Stimulated activated CD8-positive, alpha-beta memory T cell treated with anti-CD3 and anti-CD28 coated beads, Interleukin-12 subunit alpha, Interleukin-12 subunit beta, amount 100 ng/mL, for 1 hour (primary cell): ENCODE measurements at regions not wholly inside any gene's neighbourhood (a gene's known extent, or its start where the extent isn't known, plus 50 kb on each side); places are given as distances from the start of the nearest gene placed in this dataset.

Experiments
- DNase-seq: peaks from one replicate; pipeline ENCODE4 v3.0.0-alpha.2; 2020; ENCODE audit warnings: low read depth

GRCh38 chr13:104757712-104758111 lies 1691.5 kb upstream of the SLC10A2 start:
- DNase-seq, result no peak

DNA sequence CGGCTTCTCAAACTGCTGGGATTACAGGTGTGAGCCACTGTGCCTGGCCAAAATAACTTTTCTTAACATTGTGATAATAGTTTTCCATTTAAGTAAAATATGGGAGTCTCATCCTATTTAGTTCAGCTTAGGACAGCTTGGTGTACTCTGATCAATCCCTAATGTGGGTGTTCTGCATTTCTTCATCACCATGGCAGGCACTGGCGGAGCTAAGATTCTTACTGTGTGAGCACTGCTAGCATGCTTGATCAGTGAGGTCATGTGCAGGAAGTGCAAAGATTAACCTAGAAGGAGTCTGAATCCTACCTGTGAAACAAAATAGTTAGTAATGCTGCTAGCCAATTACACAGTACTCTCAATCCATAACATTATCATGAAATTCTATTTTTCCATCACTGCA lies 1684.2 kb upstream of the SLC10A2 start:
- DNase-seq, result no peak

DNA sequence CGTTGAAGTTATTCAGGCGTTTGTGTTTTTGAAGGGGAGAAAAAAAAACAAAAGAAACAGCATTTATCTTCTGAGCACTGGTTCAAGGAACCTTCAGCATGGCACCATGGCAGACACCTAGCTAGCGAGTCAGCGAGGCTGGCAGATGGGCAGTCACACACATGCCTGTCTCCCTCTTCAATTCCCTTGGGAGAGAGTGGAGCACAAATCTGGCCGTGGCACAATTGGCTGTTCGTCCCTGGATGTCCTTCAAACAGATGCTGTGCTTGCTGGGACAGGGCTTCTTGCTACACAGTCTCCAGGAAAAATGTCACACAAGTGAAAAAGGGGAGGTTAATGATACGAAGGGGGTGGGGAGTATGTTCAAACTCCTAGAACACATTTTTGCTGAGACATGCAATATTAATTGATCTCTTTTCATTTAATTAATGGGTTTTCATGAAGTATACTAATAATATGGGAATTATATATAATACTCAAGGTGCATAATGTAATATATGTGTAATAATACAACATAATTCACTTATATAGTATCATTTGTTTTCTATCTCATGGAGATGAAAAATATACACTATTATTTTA lies 1674.5 kb upstream of the SLC10A2 start:
- DNase-seq, result no peak

GRCh38 chr13:104737713-104738112 lies 1671.5 kb upstream of the SLC10A2 start:
- DNase-seq, result no peak

DNA sequence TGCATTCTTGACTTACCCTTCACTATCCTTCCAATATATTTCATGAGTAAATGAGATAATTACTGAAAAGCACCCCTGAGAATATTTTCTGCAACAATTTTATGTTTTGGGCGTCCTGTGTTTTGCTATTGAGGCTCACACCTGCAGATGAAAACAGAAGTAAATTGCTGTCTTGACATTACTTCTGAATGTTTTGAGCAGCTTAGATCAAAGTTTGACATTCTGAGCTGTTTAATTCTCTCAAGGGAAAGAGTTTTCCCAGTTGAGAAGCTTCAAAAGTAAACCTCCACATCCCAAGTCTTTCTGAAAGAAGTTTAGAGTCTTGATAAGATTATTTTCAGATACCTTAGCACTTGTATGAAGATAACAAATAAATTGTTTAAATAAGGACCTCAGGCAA lies 1667.2 kb upstream of the SLC10A2 start:
- DNase-seq, result no peak

GRCh38 chr13:104715111-104715510 lies 1648.9 kb upstream of the SLC10A2 start:
- no peak for DNase-seq

GRCh38 chr13:104705031-104705750 lies 1639.0 kb upstream of the SLC10A2 start:
- DNase-seq, result no peak

DNA sequence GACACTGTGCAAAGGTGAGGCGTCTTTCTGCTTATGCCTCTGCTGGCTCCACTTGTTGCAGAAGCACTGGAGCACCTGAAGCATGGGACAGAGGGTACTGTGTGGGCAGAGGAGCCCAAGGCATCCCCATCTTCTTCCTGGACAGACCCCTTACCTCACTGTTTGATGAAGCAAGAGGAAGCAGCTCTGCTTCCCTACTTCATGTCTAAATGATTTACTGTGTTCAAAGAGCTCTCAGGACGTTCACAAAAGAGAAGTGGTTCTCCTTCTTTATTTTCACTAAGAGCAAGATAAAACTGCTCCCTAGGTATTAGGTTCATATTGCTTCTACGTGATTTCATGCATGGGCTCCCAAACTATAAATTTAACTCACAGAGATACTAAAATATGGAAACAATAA lies 1635.4 kb upstream of the SLC10A2 start:
- no peak for DNase-seq

- DNase-seq, result no peak
Measured at GRCh38 chr13:104694397-104694796, 1628.2 kb upstream of the SLC10A2 start.

- DNase-seq, result no peak
Measured at GRCh38 chr13:104693126-104693525, 1626.9 kb upstream of the SLC10A2 start.

DNA sequence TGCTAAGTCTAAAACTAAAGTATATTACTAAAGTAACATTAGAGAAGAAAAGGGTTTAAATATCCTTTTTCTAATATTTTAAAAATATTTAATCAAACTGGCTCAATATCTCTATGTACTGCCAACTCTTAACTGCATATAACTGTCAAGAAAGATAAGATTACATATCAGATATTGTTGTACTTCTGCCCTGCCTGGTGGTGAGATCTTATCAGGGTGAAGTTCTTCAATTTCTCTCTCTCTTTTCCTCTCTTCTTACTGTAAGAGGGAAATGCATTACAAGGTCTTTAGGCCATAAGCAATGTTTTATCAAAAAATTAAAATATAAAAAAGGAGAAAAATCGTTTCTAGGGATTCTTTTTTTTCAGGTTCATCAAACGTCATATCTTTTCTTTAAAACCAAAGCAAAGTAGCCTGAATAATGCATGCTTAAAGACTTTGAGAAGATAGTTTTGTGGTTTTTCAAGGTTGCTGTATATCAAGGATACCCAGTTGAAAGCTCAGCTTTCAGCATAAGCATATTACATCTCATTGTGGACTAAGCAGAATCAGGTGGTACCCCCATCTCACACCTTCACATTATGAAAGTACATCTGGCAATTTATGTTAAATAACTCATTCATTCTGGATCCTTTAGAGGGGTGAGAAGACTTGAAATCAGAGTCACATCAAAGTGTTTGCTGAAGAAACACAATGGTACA lies 1625.7 kb upstream of the SLC10A2 start:
- DNase-seq, result no peak

GRCh38 chr13:104686484-104686883 lies 1620.3 kb upstream of the SLC10A2 start:
- DNase-seq, result no peak

DNA sequence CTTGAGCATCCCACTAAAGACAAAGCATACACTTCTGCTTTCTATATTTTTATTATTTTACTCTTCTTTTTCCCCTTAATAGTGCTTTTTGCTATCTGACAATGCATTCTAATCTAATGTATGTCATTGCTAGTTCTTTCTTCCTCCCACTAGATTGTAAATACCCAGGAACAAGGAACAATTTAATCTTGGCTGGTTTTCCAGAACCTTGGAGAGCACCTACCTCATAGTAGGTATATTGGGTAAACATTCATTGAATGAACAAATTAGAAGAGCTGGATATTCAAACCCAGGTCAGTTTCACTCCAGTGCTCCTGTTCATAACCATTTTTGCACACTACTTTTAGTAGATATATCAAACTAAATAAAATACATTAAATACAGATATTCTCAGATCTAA lies 1617.6 kb upstream of the SLC10A2 start:
- DNase-seq, result no peak

GRCh38 chr13:104678161-104678560 lies 1611.9 kb upstream of the SLC10A2 start:
- DNase-seq, result no peak

DNA sequence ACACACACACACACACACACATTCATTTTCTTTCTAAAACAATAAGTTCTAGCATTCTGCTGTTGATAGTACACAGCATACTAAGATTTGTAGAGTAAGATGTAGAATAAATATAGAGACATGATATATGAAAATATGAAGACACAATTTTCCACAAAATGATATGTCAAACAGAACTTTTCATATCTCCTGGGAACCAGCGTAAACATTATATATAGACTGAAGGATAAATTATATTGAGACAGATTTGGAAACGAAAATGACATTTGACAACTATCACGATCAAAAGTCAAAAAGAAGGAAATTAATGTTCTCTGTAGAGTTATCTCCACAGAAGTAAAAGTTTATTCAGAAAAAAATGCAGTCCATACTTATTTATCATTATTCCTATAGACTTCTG lies 1605.7 kb upstream of the SLC10A2 start:
- no peak for DNase-seq

GRCh38 chr13:104657196-104657595 lies 1591.0 kb upstream of the SLC10A2 start:
- DNase-seq, result no peak

- no peak for DNase-seq
Measured at GRCh38 chr13:104650431-104650830, 1584.2 kb upstream of the SLC10A2 start.

DNA sequence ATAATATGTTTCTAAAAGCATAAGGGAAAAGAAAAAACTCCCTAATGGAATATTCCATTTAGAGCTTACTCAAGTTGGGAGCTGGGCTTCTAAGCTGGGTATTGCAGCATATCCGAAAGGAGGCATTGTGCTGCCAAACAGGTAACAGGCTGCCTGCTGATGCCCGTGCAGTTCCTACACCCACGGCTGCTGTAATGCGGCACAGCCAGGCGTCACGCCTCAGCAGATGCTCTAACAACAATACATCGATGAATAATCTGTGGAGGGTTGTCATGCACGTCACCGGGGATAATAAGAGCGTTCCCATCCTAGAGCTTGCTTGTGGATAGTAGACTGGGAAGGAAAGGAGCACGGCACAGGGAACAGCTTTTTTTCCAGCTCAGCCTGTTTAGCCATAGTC lies 1582.1 kb upstream of the SLC10A2 start:
- no peak for DNase-seq

DNA sequence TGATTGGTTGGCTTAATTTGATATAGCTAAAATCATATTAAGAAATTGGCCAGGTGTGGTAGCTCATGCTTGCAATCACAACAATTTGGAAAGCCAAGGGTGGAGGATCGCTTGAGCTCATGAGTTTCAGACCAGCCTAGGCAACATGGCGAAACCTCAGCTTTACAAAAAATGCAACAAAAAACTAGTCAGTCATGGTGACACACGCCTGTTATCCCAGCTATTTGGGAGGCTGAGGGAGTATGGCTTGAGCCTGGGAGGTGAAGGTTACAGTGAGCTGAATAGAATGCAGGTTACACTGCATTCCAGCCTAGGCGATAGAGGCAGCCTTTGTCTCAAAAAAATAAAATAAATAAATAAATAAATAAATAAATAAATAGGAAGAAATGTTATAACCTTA lies 1579.6 kb upstream of the SLC10A2 start:
- DNase-seq, result no peak

DNA sequence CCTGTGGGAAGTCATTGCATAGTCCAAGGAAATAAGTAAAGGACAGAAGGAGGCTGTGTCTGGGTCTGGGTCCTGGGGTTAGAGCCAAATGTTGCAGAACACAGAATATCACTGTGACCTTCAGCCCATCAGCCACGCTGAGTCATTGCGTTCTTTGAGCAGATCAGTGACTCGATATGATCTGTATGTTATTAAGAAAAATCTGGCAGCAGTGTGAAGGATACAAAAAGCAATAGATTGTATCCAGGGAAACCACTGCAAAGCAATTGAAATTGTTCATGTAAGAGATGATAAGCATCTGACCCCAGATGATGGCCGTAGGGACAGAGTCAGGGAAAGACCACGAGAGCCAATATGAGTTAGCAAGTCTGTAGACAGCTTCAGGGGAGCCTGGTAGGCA lies 1575.1 kb upstream of the SLC10A2 start:
- no peak for DNase-seq

DNA sequence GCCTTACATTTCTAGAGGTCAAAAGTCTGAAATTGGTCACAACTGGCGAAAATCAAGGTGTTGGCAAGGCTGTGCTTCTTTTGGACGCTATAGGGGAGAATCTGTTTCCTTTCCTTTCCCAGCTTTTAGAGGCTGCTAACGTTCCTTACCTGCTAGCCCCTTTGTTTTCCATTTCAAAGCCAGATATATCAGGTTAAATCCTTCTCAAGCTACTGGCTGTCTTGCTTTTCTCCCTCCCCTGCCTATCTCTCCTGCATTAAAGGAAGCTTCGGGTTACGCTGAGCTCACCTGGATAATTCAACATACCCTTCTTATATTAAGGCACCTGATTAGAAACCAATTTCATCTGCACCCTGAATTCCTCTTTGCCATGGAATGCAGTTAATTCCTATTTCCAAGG lies 1569.7 kb upstream of the SLC10A2 start:
- DNase-seq, result no peak

- no peak for DNase-seq
Measured at GRCh38 chr13:104634016-104634415, 1567.8 kb upstream of the SLC10A2 start.

DNA sequence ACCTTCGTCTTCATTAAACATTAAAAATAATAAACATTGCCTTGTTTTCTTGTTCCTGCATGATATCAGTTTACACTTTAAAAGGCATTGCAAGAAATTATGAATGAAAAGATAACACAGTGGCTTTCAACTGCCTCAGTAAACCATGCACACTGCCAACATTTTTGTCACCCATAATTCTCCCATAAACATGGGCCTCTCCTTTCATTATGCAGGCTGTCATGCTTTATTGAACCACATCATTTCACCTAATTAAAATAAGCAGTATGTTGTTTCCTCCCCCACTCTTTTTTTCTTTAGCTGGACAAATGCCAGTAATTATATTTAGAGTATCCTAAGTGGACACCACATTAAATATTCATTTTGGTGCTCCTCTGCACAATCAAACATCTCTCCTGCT lies 1566.5 kb upstream of the SLC10A2 start:
- DNase-seq, result no peak

DNA sequence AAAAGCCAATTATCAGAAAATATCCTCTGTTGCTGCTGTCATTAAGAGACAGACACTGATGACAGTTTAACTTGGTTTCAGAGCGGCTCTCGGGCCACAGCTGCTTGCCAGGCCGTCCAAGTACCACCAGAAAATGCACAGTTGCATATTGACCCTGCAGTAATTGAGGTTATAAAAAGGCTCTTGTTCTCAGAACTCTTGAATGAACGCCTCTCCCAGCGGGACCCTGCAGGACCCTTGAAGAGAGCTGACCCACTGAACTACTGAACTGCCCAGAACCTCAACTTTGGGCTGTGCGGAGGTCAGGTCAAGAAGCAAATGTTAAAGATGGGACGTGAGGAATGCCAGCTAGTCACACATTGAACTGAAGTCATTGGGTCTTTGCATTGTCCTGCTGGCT lies 1559.0 kb upstream of the SLC10A2 start:
- no peak for DNase-seq
